H1 (cell line): ENCODE measurements at regions not wholly inside any gene's neighbourhood (a gene's known extent, or its start where the extent isn't known, plus 50 kb on each side); places are given as distances from the start of the nearest gene placed in this dataset.

Source experiments
- CTCF ChIA-PET: fragments of 300-600 bp; sonication (Branson Sonifier 250); formaldehyde crosslinking; loops from one replicate; lab custom pipeline; 2021; ENCODE audit not compliant: partially characterized antibody; lab: Charles Lee
- POLR2A ChIA-PET: fragments of 300-600 bp; sonication (Branson Sonifier 250); formaldehyde crosslinking; loops from one replicate; lab custom pipeline; 2021; ENCODE audit warnings: inconsistent platforms; ENCODE audit not compliant: partially characterized antibody; lab: Charles Lee
- DNase-seq, 2 experiments: peaks; one replicate each; pipeline versions ENCODE4 v3.0.0 to v3.0.0-alpha.2; 2010 to 2022; ENCODE audit warnings: low spot score in 2 of 2, low read depth in 1 of 2, mixed read lengths in 1 of 2
- FAIRE-seq: peaks from 2 replicates; lab custom pipeline; 2011; peaks lifted over from hg19 to GRCh38; lab: Jason Lieb, UNC
- H2AFZ ChIP-seq: 2 replicates; pipeline ENCODE4 v1.8.1; 2012; ENCODE audit warnings: low read length, inconsistent platforms
- H2AK5ac ChIP-seq: 2 replicates; pipeline ENCODE4 v1.6.1; 2013; ENCODE audit warnings: low read depth, low read length
- H2BK120ac ChIP-seq: replicated peaks from 2 replicates; pipeline ENCODE3; 2013; ENCODE audit warnings: low read depth, low read length, inconsistent platforms
- H2BK12ac ChIP-seq: 2 replicates; pipeline ENCODE4 v1.6.1; 2013; ENCODE audit warnings: low read depth, low read length
- H2BK15ac ChIP-seq: 2 replicates; pipeline ENCODE4 v1.6.1; 2013; ENCODE audit warnings: low read length
- H2BK20ac ChIP-seq: 2 replicates; pipeline ENCODE4 v1.6.1; 2013; ENCODE audit warnings: low read length
- H2BK5ac ChIP-seq: 2 replicates; pipeline ENCODE4 v1.6.1; 2013; ENCODE audit warnings: low read depth, low read length
- H3K14ac ChIP-seq: 2 replicates; pipeline ENCODE4 v1.6.1; 2013; ENCODE audit warnings: inconsistent platforms; ENCODE audit not compliant: insufficient read length
- H3K18ac ChIP-seq: 2 replicates; pipeline ENCODE4 v1.6.1; 2013; ENCODE audit warnings: low read length; ENCODE audit errors: extremely low read depth
- H3K23ac ChIP-seq: 2 replicates; pipeline ENCODE4 v1.6.1; 2013; ENCODE audit warnings: inconsistent platforms; ENCODE audit not compliant: insufficient read length
- H3K23me2 ChIP-seq: 2 replicates; pipeline ENCODE4 v1.6.1; 2013; ENCODE audit warnings: low read depth, low read length
- H3K27ac ChIP-seq: 2 replicates; pipeline ENCODE4 v1.6.1; 2011; ENCODE audit warnings: low read depth, low read length, inconsistent platforms
- H3K27me3 ChIP-seq, 4 experiments: replicated peaks in 1 of 4; 1 replicate in 1 of 4; 2 replicates in 3 of 4; pipeline versions ENCODE4 v1.6.1 to v1.8.1; 2011 to 2013; ENCODE audit warnings: low read length in 3 of 4, mild to moderate bottlenecking in 3 of 4, inconsistent platforms in 2 of 4, mixed read lengths in 2 of 4, moderate library complexity in 1 of 4; ENCODE audit not compliant: control insufficient read depth in 3 of 4, insufficient read depth in 3 of 4; ENCODE audit errors: extremely low read depth in 1 of 4
- H3K36me3 ChIP-seq, 4 experiments: 2 replicates each; pipeline versions ENCODE4 v1.6.1 to v1.8.1; 2011 to 2013; ENCODE audit warnings: mild to moderate bottlenecking in 4 of 4, low read length in 3 of 4, moderate library complexity in 2 of 4, control low read depth in 1 of 4, inconsistent platforms in 1 of 4; ENCODE audit not compliant: insufficient read depth in 4 of 4, control insufficient read depth in 2 of 4
- H3K4ac ChIP-seq: replicated peaks from 2 replicates; pipeline ENCODE3; 2013; ENCODE audit warnings: low read length, low read depth, mixed read lengths, inconsistent platforms; ENCODE audit not compliant: insufficient read length
- H3K4me1 ChIP-seq, 4 experiments: replicated peaks in 1 of 4; 1 replicate in 1 of 4; 2 replicates in 3 of 4; pipeline versions ENCODE4 v1.6.1 to v1.8.1; 2011 to 2013; ENCODE audit warnings: low read length in 3 of 4, inconsistent platforms in 2 of 4, mixed read lengths in 1 of 4; ENCODE audit not compliant: insufficient read depth in 4 of 4, control insufficient read depth in 3 of 4
- H3K4me2 ChIP-seq, 2 experiments: 2 replicates each; pipeline versions ENCODE4 v1.6.1 to v1.8.1; 2011 to 2013; ENCODE audit warnings: low read depth in 2 of 2, low read length in 2 of 2, control low read depth in 1 of 2, inconsistent platforms in 1 of 2, mild to moderate bottlenecking in 1 of 2; ENCODE audit not compliant: insufficient read depth in 1 of 2
- H3K4me3 ChIP-seq, 4 experiments: fragments of 200-600, 300-600 bp in 1 of 4; sonication (generic), shearing (Covaris generic), sonication (Bioruptor Twin) in 1 of 4; 2 replicates each; pipeline versions ENCODE4 v1.5.1 to v1.8.1; 2011 to 2016; ENCODE audit warnings: low read length in 4 of 4, low read depth in 3 of 4, control low read depth in 2 of 4, inconsistent platforms in 2 of 4, mild to moderate bottlenecking in 2 of 4, mixed read lengths in 1 of 4, moderate library complexity in 1 of 4; ENCODE audit not compliant: insufficient read depth in 2 of 4; ENCODE audit errors: extremely low read depth in 1 of 4
- H3K56ac ChIP-seq: replicated peaks from 2 replicates; pipeline ENCODE3; 2013; ENCODE audit warnings: low read depth, mild to moderate bottlenecking, mixed read lengths, low read length, inconsistent platforms; ENCODE audit not compliant: insufficient read length
- H3K79me1 ChIP-seq: 2 replicates; pipeline ENCODE4 v1.6.1; 2013; ENCODE audit warnings: low read depth, low read length, control low read depth
- H3K79me2 ChIP-seq, 2 experiments: 2 replicates each; pipeline versions ENCODE4 v1.6.1 to v1.8.1; 2012 to 2013; ENCODE audit warnings: low read length in 2 of 2, mild to moderate bottlenecking in 2 of 2, inconsistent platforms in 1 of 2; ENCODE audit not compliant: insufficient read depth in 2 of 2, control insufficient read depth in 1 of 2
- H3K9ac ChIP-seq, 4 experiments: replicated peaks in 1 of 4; 1 replicate in 1 of 4; 2 replicates in 3 of 4; pipeline versions ENCODE4 v1.6.1 to v1.8.1; 2011 to 2013; ENCODE audit warnings: low read depth in 3 of 4, low read length in 3 of 4, control low read depth in 2 of 4, mild to moderate bottlenecking in 2 of 4, moderate library complexity in 2 of 4, inconsistent platforms in 1 of 4; ENCODE audit errors: extremely low read depth in 1 of 4
- H3K9me3 ChIP-seq, 2 experiments: 2 replicates each; pipeline versions ENCODE4 v1.6.1 to v1.8.1; 2012 to 2013; ENCODE audit warnings: mild to moderate bottlenecking in 2 of 2, moderate library complexity in 2 of 2, control low read depth in 1 of 2, inconsistent platforms in 1 of 2, low read depth in 1 of 2, low read length in 1 of 2, mixed read lengths in 1 of 2; ENCODE audit not compliant: insufficient read depth in 2 of 2
- H4K20me1 ChIP-seq, 2 experiments: replicated peaks in 1 of 2; 2 replicates each; pipeline versions ENCODE3 to v1.8.1; 2011 to 2013; ENCODE audit warnings: inconsistent platforms in 2 of 2, low read length in 2 of 2, mild to moderate bottlenecking in 1 of 2; ENCODE audit not compliant: insufficient read depth in 2 of 2, control insufficient read depth in 1 of 2
- H4K5ac ChIP-seq: 2 replicates; pipeline ENCODE4 v1.6.1; 2013; ENCODE audit warnings: low read length, low read depth, mixed read lengths, inconsistent platforms; ENCODE audit not compliant: insufficient read length
- H4K8ac ChIP-seq: 2 replicates; pipeline ENCODE4 v1.8.0; 2013; ENCODE audit warnings: mild to moderate bottlenecking, moderate library complexity, low read length, inconsistent platforms; ENCODE audit not compliant: insufficient read depth; ENCODE audit errors: extremely low read depth
- H4K91ac ChIP-seq: replicated peaks from 2 replicates; pipeline ENCODE3; 2013; ENCODE audit warnings: low read length, mixed read lengths, inconsistent platforms; ENCODE audit not compliant: insufficient read length
- FOSL1 ChIP-seq: IDR thresholded peaks from 2 replicates; pipeline ENCODE4 v1.6.1; 2011; ENCODE audit warnings: mild to moderate bottlenecking, low read depth, low read length, moderate library complexity; ENCODE audit not compliant: insufficient read depth
- PHF8 ChIP-seq: fragments of 200-600 bp; sonication (generic); conservative IDR thresholded peaks from 2 replicates; pipeline ENCODE4 v1.7.1; 2012; ENCODE audit warnings: low read depth, mild to moderate bottlenecking, inconsistent platforms, low read length, moderate library complexity
- POLR2A ChIP-seq, 2 experiments: IDR thresholded peaks; 1 replicate in 1 of 2; 2 replicates in 1 of 2; pipeline ENCODE4 v1.6.1; 2011; ENCODE audit warnings: low read depth in 2 of 2, low read length in 2 of 2, mild to moderate bottlenecking in 2 of 2; ENCODE audit errors: control extremely low read depth in 1 of 2
- SIRT6 ChIP-seq: IDR thresholded peaks from one replicate; pipeline ENCODE4 v1.7.1; 2012; ENCODE audit warnings: low read length, inconsistent platforms
- WGBS, 2 experiments: shearing (Covaris generic) in 1 of 2; methylation state at CpG; one replicate each; pipeline versions ENCODE4 v1.1.6 to v1.1.7; 2013 to 2015; ENCODE audit warnings: low lambda C conversion rate in 2 of 2, mixed read lengths in 2 of 2, inconsistent platforms in 1 of 2, low coverage in 1 of 2, missing lambda C conversion rate in 1 of 2; ENCODE audit not compliant: insufficient replicate concordance in 2 of 2, insufficient coverage in 1 of 2, insufficient read length in 1 of 2; ENCODE audit errors: extremely low coverage in 1 of 2, missing lambda C conversion rate in 1 of 2; 5-methylcytosine and 5-hydroxymethylcytosine counted together

- WGBS, 2 experiments = 100% methylated on average over 2 of the region's 2 CpGs; no CpG with 5 or more reads in 1 of the 2 experiments
- no peak overlapping the region for H4K8ac ChIP-seq
Measured at GRCh38 chr12:100721169-100721568, 73.4 kb upstream of the ANO4 start.

More at GRCh38 chr12:100721169-100721568, 73.4 kb upstream of the ANO4 start:
- Histone ChIP-seq H3K9me3 (no peaks in the 10 kb centered on the region), H3K23ac (no peak overlapping the region), H3K36me3 (no peaks in the 10 kb centered on the region), H2BK120ac (no peak overlapping the region), H2BK5ac (no peak overlapping the region), H3K9ac (no peak overlapping the region), H3K4me1 (peaks cover 0 to 5% (median 4%) of the 10 kb centered on the region in 4 experiments), H2BK20ac (0 out of 2 replicates have a peak overlapping the region, but pooled peaks have one; percentile 48), H3K23me2 (peaks cover 11% of the 10 kb centered on the region), H2AK5ac (no peak overlapping the region), H4K20me1 (no peaks in the 10 kb centered on the region), H2BK15ac (0 out of 2 replicates have a peak overlapping the region, but pooled peaks have one; percentile 46), H2BK12ac (no peak overlapping the region), H3K56ac (no peak overlapping the region), H3K4me2 (no peak overlapping the region), H3K4ac (no peak overlapping the region), H3K18ac (no peak overlapping the region), H3K27me3 (peaks cover 18 to 35% (median 26%) of the 10 kb centered on the region in 4 experiments), H3K14ac (no peak overlapping the region), H2AFZ (no peak overlapping the region), H3K4me3 (no peak overlapping the region), H4K91ac (no peak overlapping the region), H4K5ac (no peak overlapping the region), H3K27ac (no peak overlapping the region), H3K79me1 (no peaks in the 10 kb centered on the region), H3K79me2 (no peaks in the 10 kb centered on the region)
- CTCF ChIA-PET = interaction anchor here (1.5 to 3.5 kb wide), 3 partner anchors 12 to 49 kb away, joined by 4 to 10 read pairs (median 5); no protein-coding TSS in a partner anchor
- POLR2A ChIA-PET = no interaction called here
- DNase-seq (no peak), FAIRE-seq (no peak)
- TF ChIP-seq POLR2A (IDR thresholded peaks at IDR 0.05; ENCODE audit: control extremely low read depth in 1 of 2, low read depth in 2 of 2, low read length in 2 of 2) (no peak), PHF8 (no peak), FOSL1 (no peak), SIRT6 (no peak)
